22Rv1 (cell line): ENCODE measurements at regions not wholly inside any gene's neighbourhood (a gene's known extent, or its start where the extent isn't known, plus 50 kb on each side); places are given as distances from the start of the nearest gene placed in this dataset.

Experiments
- ZFX ChIP-seq: fragments of 450-650 bp; IDR thresholded peaks from 2 replicates; pipeline ENCODE4 v1.6.1; 2017; ENCODE audit warnings: antibody characterized with exemption, borderline replicate concordance
- TF ChIP-seq, protein P1 (sequence below): fragments of 450-650 bp; IDR thresholded peaks from 2 replicates; pipeline ENCODE4 v1.5.1; 2017; ENCODE audit warnings: mild to moderate bottlenecking

- TF ChIP-seq, protein P1, sequence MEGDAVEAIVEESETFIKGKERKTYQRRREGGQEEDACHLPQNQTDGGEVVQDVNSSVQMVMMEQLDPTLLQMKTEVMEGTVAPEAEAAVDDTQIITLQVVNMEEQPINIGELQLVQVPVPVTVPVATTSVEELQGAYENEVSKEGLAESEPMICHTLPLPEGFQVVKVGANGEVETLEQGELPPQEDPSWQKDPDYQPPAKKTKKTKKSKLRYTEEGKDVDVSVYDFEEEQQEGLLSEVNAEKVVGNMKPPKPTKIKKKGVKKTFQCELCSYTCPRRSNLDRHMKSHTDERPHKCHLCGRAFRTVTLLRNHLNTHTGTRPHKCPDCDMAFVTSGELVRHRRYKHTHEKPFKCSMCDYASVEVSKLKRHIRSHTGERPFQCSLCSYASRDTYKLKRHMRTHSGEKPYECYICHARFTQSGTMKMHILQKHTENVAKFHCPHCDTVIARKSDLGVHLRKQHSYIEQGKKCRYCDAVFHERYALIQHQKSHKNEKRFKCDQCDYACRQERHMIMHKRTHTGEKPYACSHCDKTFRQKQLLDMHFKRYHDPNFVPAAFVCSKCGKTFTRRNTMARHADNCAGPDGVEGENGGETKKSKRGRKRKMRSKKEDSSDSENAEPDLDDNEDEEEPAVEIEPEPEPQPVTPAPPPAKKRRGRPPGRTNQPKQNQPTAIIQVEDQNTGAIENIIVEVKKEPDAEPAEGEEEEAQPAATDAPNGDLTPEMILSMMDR, result no peak
- TF ChIP-seq ZFX, result no peak
These were observed 278.8 kb downstream of the SLITRK6 start for GRCh38 chr13:85520445-85520844.
